C4-2B (cell line): ENCODE measurements at regions not wholly inside any gene's neighbourhood (a gene's known extent, or its start where the extent isn't known, plus 50 kb on each side); places are given as distances from the start of the nearest gene placed in this dataset.

Experiments
- H3K27ac ChIP-seq: fragments of 450-650 bp; 2 replicates; pipeline ENCODE4 v1.5.1; 2017
- ZFX ChIP-seq: fragments of 450-650 bp; IDR thresholded peaks from 2 replicates; pipeline ENCODE4 v1.6.1; 2017
- TF ChIP-seq, protein P1 (sequence below): fragments of 450-650 bp; conservative IDR thresholded peaks from 2 replicates; pipeline ENCODE4 v1.5.1; 2017; ENCODE audit warnings: mild to moderate bottlenecking

- TF ChIP-seq ZFX, result no peak
- TF ChIP-seq, protein P1, sequence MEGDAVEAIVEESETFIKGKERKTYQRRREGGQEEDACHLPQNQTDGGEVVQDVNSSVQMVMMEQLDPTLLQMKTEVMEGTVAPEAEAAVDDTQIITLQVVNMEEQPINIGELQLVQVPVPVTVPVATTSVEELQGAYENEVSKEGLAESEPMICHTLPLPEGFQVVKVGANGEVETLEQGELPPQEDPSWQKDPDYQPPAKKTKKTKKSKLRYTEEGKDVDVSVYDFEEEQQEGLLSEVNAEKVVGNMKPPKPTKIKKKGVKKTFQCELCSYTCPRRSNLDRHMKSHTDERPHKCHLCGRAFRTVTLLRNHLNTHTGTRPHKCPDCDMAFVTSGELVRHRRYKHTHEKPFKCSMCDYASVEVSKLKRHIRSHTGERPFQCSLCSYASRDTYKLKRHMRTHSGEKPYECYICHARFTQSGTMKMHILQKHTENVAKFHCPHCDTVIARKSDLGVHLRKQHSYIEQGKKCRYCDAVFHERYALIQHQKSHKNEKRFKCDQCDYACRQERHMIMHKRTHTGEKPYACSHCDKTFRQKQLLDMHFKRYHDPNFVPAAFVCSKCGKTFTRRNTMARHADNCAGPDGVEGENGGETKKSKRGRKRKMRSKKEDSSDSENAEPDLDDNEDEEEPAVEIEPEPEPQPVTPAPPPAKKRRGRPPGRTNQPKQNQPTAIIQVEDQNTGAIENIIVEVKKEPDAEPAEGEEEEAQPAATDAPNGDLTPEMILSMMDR, result no peak
- H3K27ac ChIP-seq, result no peak overlapping the region
Measured at GRCh38 chr1:234710381-234710780, 100.4 kb upstream of the IRF2BP2 start.

GRCh38 chr1:234709473-234710228, 99.7 kb upstream of the IRF2BP2 start:
- H3K27ac ChIP-seq, result no peak overlapping the region; the same call in 1 of the 2 replicates
- TF ChIP-seq, protein P1, result no peak
- TF ChIP-seq ZFX, result no peak

- TF ChIP-seq, protein P1, result no peak
- TF ChIP-seq ZFX, result no peak
- H3K27ac ChIP-seq, result no peak overlapping the region; the same call in 1 of the 2 replicates
Measured at GRCh38 chr1:234708700-234709395, 98.9 kb upstream of the IRF2BP2 start.

DNA sequence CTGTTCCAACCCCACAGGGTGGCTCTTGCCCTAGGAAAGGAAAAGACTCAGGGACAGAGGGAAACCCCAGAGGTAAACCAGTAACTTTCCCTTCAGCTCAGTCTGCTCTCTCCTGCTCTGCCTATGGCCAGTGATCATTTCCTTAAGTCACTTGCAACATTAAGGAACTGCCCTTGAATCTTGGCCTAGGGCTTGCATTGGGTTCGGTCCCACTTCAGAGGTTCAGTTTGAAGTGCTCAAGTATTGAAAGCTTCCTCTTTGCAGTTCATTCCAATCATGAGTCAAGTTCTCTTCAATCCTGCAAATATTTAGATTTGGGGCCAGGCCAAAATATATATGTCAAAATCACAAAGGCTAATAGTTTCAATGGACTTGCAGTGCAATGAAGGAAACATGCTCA, 97.7 kb upstream of the IRF2BP2 start:
- TF ChIP-seq, protein P1, result no peak
- no peak for TF ChIP-seq ZFX
- H3K27ac ChIP-seq, result no peak overlapping the region

- H3K27ac ChIP-seq, result no peak overlapping the region
- TF ChIP-seq ZFX, result no peak
- TF ChIP-seq, protein P1, result no peak
Measured at GRCh38 chr1:234706931-234707330, 97.0 kb upstream of the IRF2BP2 start.

- TF ChIP-seq, protein P1, result no peak
- no peak for TF ChIP-seq ZFX
- H3K27ac ChIP-seq, result no peak overlapping the region
Measured at GRCh38 chr1:234706199-234706598, 96.2 kb upstream of the IRF2BP2 start.

- no peak overlapping the region for H3K27ac ChIP-seq
Measured at GRCh38 chr1:234705615-234706014, 95.6 kb upstream of the IRF2BP2 start.

More at GRCh38 chr1:234705615-234706014, 95.6 kb upstream of the IRF2BP2 start:
- TF ChIP-seq, protein P1, result no peak
